ENCODE measurements at regions not wholly inside any gene's neighbourhood (a gene's known extent, or its start where the extent isn't known, plus 50 kb on each side); places are given as distances from the start of the nearest gene placed in this dataset.

- intact Hi-C loops (cut with DNase I) = no loop called here
These were observed 287.3 kb downstream of the COG6 start for GRCh38 chr13:39942552-39943273.

DNA sequence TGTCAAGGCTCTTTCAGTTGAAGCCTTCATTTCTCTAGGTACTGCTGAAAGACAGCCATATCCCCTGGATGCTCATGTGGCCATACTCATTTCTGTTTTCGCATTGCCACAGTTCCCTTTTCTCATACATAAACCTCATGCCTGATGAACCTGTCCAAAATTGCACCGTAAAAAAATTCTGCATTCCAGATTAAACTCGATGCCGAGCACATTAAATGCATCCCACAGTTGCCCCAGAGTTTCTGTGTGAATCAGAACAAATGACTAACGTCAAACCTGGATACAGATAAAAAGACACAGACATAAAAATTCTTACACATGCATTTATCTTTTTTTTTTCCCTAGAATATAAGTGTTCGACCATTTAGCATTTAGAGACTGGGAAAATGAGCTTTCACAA, 288.2 kb downstream of the COG6 start:
- Histone ChIP-seq H3K4me3 (no peak overlapping the region), H3K36me3 (no peaks in the 10 kb centered on the region), H3K27me3 (no peaks in the 10 kb centered on the region), H3K9me3 (no peaks in the 10 kb centered on the region), H3K27ac (no peak overlapping the region), H3K4me1 (ENCODE audit: insufficient read depth) (peaks cover 3% of the 10 kb centered on the region)
- WGBS, 3 donors = 51 to 87% (median 74%) methylated on average over 6 of the region's 6 CpGs
- TF ChIP-seq POLR2A (IDR thresholded peaks at IDR 0.05) (no peak), EP300 (IDR thresholded peaks at IDR 0.05) (no peak)
- TF ChIP-seq, protein P1, sequence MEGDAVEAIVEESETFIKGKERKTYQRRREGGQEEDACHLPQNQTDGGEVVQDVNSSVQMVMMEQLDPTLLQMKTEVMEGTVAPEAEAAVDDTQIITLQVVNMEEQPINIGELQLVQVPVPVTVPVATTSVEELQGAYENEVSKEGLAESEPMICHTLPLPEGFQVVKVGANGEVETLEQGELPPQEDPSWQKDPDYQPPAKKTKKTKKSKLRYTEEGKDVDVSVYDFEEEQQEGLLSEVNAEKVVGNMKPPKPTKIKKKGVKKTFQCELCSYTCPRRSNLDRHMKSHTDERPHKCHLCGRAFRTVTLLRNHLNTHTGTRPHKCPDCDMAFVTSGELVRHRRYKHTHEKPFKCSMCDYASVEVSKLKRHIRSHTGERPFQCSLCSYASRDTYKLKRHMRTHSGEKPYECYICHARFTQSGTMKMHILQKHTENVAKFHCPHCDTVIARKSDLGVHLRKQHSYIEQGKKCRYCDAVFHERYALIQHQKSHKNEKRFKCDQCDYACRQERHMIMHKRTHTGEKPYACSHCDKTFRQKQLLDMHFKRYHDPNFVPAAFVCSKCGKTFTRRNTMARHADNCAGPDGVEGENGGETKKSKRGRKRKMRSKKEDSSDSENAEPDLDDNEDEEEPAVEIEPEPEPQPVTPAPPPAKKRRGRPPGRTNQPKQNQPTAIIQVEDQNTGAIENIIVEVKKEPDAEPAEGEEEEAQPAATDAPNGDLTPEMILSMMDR (IDR thresholded peaks at IDR 0.05) = no peak
- intact Hi-C loops (cut with DNase I) = no loop called here
- no peak for DNase-seq

More at GRCh38 chr13:39942552-39943273, 287.3 kb downstream of the COG6 start:
- H3K4me1 ChIP-seq (ENCODE audit: insufficient read depth) = peaks cover 3% of the 10 kb centered on the region
- DNase-seq = peak in 4 of 5 donors; percentile 37 to 62 (median 50)
- no peak for TF ChIP-seq POLR2A (IDR thresholded peaks at IDR 0.05)
- TF ChIP-seq, protein P1 (IDR thresholded peaks at IDR 0.05) = peak in 2 of 3 donors; percentile 21 to 71
- WGBS, 3 donors = 63 to 65% (median 64%) methylated on average over 12 of the region's 12 CpGs
- no peaks in the 10 kb centered on the region for H3K9me3 ChIP-seq
- H3K27me3 ChIP-seq = no peaks in the 10 kb centered on the region
- no peak overlapping the region for H3K27ac ChIP-seq
- no peaks in the 10 kb centered on the region for H3K36me3 ChIP-seq
- no peak overlapping the region for H3K4me3 ChIP-seq

DNA sequence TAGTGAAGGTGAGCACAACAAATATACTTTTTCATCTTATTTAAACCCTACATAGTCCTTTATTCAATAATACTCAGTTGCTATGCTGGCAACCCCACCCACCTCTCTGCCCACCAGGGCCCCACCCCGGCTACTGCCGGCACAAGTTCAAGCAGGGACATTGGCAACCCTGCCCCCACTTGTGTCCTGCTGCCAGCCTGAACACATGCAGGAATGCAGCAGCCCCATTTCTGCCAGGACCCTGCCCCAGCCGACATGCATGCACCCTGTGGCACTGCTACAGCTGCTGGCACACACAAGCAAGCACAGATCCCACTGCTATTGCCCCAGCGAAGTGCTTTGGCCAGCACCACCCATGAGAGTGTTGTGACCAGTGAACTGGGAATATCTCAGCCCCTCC, 289.8 kb downstream of the COG6 start:
- Histone ChIP-seq H3K9me3 (no peaks in the 10 kb centered on the region), H3K4me1 (ENCODE audit: insufficient read depth) (peaks cover 3% of the 10 kb centered on the region), H3K36me3 (no peaks in the 10 kb centered on the region), H3K27ac (no peak overlapping the region), H3K27me3 (no peaks in the 10 kb centered on the region), H3K4me3 (no peak overlapping the region)
- intact Hi-C loops (cut with DNase I) = no loop called here
- DNase-seq = no peak
- TF ChIP-seq, protein P1 (IDR thresholded peaks at IDR 0.05) = no peak
- TF ChIP-seq EP300 (IDR thresholded peaks at IDR 0.05) (no peak), POLR2A (IDR thresholded peaks at IDR 0.05) (no peak)
- WGBS, 3 donors = 80 to 90% (median 81%) methylated on average over 4 of the region's 4 CpGs

GRCh38 chr13:39946769-39947168, 291.3 kb downstream of the COG6 start:
- no peak overlapping the region for H3K4me3 ChIP-seq
- no peak for DNase-seq
- TF ChIP-seq, protein P1 (IDR thresholded peaks at IDR 0.05) = no peak
- TF ChIP-seq EP300 (IDR thresholded peaks at IDR 0.05) = no peak
- TF ChIP-seq POLR2A (IDR thresholded peaks at IDR 0.05) = no peak
- H3K36me3 ChIP-seq = no peaks in the 10 kb centered on the region
- H3K9me3 ChIP-seq = no peaks in the 10 kb centered on the region
- H3K4me1 ChIP-seq (ENCODE audit: insufficient read depth) = no peaks in the 10 kb centered on the region
- H3K27ac ChIP-seq = no peak overlapping the region
- intact Hi-C loops (cut with DNase I) = no loop called here
- 96 to 100% (median 100%) methylated on average over 1 of the region's 1 CpG for whole genome bisulfite sequencing, 3 donors
- H3K27me3 ChIP-seq = no peaks in the 10 kb centered on the region
